Effector memory CD8-positive, alpha-beta T cell (primary cell): ENCODE measurements at regions not wholly inside any gene's neighbourhood (a gene's known extent, or its start where the extent isn't known, plus 50 kb on each side); places are given as distances from the start of the nearest gene placed in this dataset.
"Not testable (repeated sequence)": the region's sequence is repeated elsewhere in the genome, so short reads cannot be mapped to it uniquely, and the experiment has no call there.

Source experiments
- ATAC-seq: fragments of 150-1000 bp; cut with Tn5 transposase; replicated peaks from 2 replicates; pipeline ENCODE4 v1.10.0; 2021; ENCODE audit warnings: mild to moderate bottlenecking, moderate library complexity
- DNase-seq, 3 experiments: peaks; one replicate each; pipeline ENCODE4 v3.0.0; 2021
- H3K27ac Mint-ChIP-seq, 2 donors: one replicate each; pipeline ENCODE4 v1.8.0; 2022; ENCODE audit warnings: mild to moderate bottlenecking in 2 of 2, mixed read lengths in 2 of 2, moderate library complexity in 2 of 2
- H3K27me3 Mint-ChIP-seq, 2 donors: one replicate each; pipeline ENCODE4 v1.8.0; 2022; ENCODE audit warnings: mixed read lengths in 2 of 2
- H3K36me3 Mint-ChIP-seq: one replicate; pipeline ENCODE4 v1.8.0; 2022; ENCODE audit warnings: mild to moderate bottlenecking, moderate library complexity, mixed read lengths; ENCODE audit not compliant: insufficient read depth
- H3K4me1 Mint-ChIP-seq, 2 donors: one replicate each; pipeline ENCODE4 v1.8.0; 2022; ENCODE audit warnings: low read depth in 2 of 2, mixed read lengths in 2 of 2
- H3K4me3 Mint-ChIP-seq, 2 donors: one replicate each; pipeline ENCODE4 v1.8.0; 2022; ENCODE audit warnings: mild to moderate bottlenecking in 2 of 2, mixed read lengths in 2 of 2, moderate library complexity in 2 of 2
- H3K9me3 Mint-ChIP-seq, 2 donors: one replicate each; pipeline ENCODE4 v1.8.0; 2022; ENCODE audit warnings: mixed read lengths in 2 of 2

DNA sequence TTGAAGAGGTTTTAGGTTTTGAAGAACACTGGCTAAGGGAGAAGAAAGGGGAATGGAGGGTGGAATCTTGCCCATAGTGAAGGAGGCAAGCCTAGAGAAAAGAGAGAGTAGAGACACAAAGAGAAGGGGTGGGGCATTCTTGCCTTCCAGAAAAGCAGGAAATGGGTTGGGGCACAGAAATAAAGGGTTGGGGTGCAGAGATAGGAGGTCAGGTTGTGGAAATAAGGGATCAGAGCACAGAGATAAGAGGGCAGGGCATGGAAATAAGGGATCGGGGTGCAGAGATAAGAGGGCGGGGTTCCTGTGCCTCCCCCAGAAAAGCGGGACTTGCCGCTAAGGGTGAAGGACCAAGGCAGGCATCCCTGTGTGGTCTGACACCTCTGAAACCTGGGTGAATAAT is 69.9 kb downstream of the ALG1L2 start:
- DNase-seq, H3K4me1 Mint-ChIP-seq, H3K9me3 Mint-ChIP-seq, H3K36me3 Mint-ChIP-seq, H3K4me3 Mint-ChIP-seq, H3K27ac Mint-ChIP-seq, ATAC-seq: not testable (repeated sequence)
- peaks cover 21 to 27% of the 10 kb centered on the region in 2 donors for H3K27me3 Mint-ChIP-seq

DNA sequence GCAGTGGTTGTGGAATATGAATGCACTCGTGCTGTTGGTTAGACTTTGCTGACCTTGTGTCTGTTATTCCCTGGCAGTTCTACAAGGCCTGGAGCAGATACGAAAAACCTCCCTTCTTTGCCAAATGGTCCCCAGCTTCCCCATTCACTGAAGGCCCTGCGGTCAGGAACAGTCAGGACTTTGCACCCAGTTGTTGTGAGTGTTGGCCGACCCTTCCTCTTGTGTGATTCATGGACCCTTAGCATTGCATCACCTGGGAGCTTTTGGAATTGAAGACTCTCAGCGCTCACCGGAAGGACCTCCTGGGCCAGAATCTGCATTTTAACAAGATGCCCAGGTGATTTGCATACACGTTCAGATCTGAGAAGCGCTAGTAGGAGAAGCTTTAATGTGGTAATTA is 71.6 kb downstream of the ALG1L2 start:
- H3K4me3 Mint-ChIP-seq, H3K36me3 Mint-ChIP-seq, H3K9me3 Mint-ChIP-seq, ATAC-seq, H3K4me1 Mint-ChIP-seq, DNase-seq, H3K27ac Mint-ChIP-seq: not testable (repeated sequence)
- H3K27me3 Mint-ChIP-seq: peaks cover 9 to 17% of the 10 kb centered on the region in 2 donors

DNA sequence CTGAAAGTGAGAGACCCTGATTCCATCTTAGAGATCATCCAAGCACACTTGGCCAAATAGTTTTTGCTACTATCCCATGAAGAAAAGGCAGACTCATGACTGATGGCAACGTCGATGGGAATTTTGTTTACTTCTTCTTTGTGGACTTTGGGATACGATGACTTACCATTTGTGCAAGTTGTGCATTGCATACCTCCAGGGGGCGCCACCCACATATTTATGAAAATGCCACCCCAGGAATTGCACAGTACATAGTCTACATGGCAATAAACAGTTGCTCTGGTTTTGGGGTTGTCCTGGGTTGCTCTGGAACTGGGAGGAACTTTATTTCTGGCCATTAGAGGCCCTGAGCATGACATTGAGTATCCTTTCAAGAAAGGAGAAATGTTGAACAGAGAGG is 73.8 kb downstream of the ALG1L2 start:
- not testable (repeated sequence) for H3K9me3 Mint-ChIP-seq, H3K27ac Mint-ChIP-seq, H3K36me3 Mint-ChIP-seq, H3K4me3 Mint-ChIP-seq, H3K4me1 Mint-ChIP-seq, ATAC-seq
- DNase-seq: peak in 1 of 3 experiments; percentile 8
- peaks cover 0 to 11% of the 10 kb centered on the region in 2 donors for H3K27me3 Mint-ChIP-seq

DNA sequence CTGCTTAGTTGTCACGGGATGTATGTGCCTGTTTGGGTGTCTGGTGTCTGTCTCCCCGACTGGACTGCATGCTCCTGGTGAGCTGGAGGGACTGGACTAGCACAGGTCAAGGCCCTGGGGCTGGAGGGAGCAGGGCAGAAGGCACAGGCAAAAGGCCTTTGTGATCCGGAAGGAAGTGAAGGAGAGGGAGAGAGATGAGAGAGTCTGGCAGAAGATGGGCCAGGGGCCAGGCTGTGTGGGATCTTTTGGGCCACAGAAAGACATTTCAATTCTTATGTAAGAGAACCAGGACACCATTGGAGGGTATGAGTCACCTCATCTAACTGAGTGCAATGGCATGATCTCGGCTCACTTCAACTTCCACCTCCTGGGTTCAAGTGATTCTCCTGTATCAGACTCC is 85.2 kb downstream of the ALG1L2 start:
- H3K4me1 Mint-ChIP-seq, H3K4me3 Mint-ChIP-seq, ATAC-seq, H3K9me3 Mint-ChIP-seq, H3K36me3 Mint-ChIP-seq, H3K27ac Mint-ChIP-seq, DNase-seq: not testable (repeated sequence)
- peaks cover 21 to 28% of the 10 kb centered on the region in 2 donors for H3K27me3 Mint-ChIP-seq

DNA sequence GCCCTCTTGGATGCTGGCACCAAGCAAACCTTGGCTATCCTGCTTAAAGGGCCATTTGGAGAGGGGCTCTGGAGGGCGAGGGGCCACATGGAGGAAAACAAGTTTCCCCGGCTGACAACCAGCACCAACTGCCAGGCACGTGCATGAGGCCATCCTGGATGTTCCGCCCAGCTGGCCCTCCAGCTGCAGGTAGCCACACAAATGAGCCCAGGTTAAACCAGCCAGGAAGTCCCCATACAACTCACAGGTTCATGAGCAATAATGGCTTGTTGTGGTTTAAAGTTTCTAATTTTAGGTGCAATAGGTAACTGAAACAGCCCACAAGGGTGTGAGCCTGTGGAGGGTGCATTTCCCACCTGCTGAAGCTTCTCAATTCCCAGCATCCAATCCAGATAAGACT is 93.6 kb downstream of the ALG1L2 start:
- H3K9me3 Mint-ChIP-seq, ATAC-seq, H3K27ac Mint-ChIP-seq, H3K4me3 Mint-ChIP-seq, H3K27me3 Mint-ChIP-seq, H3K36me3 Mint-ChIP-seq, DNase-seq: not testable (repeated sequence)
- peaks cover 19 to 20% of the 10 kb centered on the region in 2 donors for H3K4me1 Mint-ChIP-seq

DNA sequence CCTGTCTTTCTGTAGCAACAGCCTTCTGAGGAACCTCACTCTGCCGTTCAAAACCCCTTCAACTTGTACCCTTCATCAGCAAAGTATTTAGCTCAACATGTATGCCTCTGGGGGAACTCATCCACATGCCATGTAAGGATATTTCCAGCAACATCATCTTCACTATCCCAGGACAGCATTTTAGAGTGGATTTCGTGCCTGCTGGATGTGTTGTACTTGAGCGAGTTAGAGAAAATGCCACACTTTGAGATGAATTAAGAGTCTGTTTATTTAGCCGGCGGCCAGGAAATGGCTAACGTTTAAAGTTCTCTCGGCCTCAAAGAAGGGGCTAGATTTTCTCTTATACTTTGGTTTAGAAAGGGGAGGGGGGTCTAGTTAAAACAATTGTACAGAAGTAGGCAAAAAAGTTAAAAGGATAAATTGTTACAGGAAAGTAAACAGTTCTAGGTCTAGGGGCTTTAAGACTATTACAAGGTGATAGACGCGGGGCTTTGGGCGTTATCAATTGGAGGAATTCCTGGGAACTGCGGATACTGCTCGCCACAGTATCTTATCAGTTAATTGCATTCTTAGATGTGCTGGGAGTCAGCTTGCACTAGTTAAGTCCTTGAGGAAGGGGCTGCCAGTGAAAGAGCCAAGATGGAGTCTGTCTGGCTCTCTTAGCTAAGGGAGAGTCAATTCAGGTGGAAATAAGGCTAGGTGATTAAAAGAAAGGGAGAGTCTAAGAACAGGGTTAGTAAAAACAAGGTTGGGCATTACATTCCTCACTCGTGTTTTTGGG is 95.0 kb downstream of the ALG1L2 start:
- not testable (repeated sequence) for DNase-seq, H3K27me3 Mint-ChIP-seq, ATAC-seq

DNA sequence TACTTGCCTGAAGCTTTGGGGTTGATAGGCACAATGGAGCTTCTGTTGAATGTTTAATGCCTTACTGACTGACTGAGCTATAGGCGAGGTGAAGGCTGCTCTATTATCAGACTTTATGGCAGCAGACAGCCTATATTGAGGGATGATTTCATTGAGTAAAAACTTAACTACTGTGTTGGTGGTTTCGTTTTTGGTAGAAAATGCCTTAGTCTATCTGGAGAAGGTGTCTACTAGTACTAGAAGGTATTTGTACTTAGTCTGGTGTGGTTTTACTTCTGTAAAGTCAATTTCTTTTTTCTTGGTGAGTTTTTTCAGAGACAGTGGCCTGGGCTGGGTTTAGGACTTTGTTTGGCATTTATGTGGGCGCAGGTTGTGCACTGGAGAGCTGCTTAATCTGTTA is 97.2 kb downstream of the ALG1L2 start:
- not testable (repeated sequence) for H3K36me3 Mint-ChIP-seq, H3K9me3 Mint-ChIP-seq, H3K27me3 Mint-ChIP-seq, ATAC-seq
- Mint-ChIP-seq H3K27ac (peak overlapping the region; percentile 95 to 99), H3K4me3 (peak overlapping the region; percentile 69 to 80), H3K4me1 (peaks cover 19 to 20% of the 10 kb centered on the region in 2 donors)
- peak in 1 of 3 experiments; percentile 7 for DNase-seq

More for the DNA sequence above, 95.0 kb downstream of the ALG1L2 start:
- peaks cover 19 to 20% of the 10 kb centered on the region in 2 donors for H3K4me1 Mint-ChIP-seq
- peak overlapping the region in 1 of 2 donors; percentile 99 for H3K27ac Mint-ChIP-seq
- H3K9me3 Mint-ChIP-seq, H3K36me3 Mint-ChIP-seq, H3K4me3 Mint-ChIP-seq: not testable (repeated sequence)

DNA sequence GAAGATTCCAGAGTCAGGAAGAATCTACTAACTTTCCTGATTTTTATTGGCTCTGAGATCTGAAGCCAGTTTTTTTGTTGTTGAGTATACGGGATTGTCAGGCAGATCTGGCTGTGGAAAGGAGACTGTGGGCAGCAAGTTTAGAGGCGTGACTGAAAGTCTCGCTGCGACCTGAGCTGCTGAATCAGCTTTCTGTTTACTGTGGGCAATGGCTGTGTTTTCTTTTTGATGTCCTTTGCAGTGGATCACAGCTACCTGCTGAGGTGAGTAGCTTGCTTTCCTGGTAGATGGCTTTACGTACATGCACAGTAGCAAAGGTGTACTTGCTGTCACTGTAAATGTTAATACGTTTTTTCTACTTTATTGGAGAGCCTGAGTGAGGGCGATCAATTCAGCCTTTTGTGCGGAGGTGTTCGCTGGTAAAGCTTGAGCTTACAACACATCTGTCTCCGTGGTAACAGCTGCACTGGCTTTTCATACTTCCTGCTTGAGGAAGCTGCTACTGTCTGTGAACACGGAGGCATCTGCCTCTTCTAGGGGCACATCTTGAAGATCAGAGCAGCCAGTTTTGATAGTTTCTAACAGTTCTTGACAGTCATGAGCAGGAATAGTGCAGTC is 97.8 kb downstream of the ALG1L2 start:
- peaks cover 19 to 20% of the 10 kb centered on the region in 2 donors for H3K4me1 Mint-ChIP-seq
- H3K36me3 Mint-ChIP-seq, H3K27me3 Mint-ChIP-seq, H3K9me3 Mint-ChIP-seq: not testable (repeated sequence)
- ATAC-seq (peak; percentile 36), DNase-seq (peak; percentile 51 to 68 (median 58))
- H3K4me3 Mint-ChIP-seq: peak overlapping the region; percentile 69 to 80
- H3K27ac Mint-ChIP-seq: peak overlapping the region; percentile 95 to 99

DNA sequence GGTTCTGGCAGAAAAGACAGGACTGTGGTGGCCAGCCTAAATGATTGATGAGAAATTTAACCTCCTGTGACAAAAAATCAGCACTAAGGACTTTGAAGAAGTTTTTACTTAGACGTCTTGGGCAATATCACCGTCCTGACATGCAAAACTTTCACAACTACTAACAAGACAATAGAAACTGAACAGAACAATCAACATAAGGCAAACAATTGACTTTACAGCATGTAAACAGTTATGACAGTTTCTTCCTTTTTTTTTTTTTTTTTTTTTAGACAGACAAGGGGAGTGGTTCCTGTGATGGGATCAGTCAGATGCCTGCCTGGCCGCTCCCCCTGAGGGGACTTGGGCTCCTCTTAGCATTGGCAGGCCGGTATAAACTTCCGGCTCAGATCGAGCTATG is 100.8 kb downstream of the ALG1L2 start:
- H3K27me3 Mint-ChIP-seq, H3K9me3 Mint-ChIP-seq, H3K4me3 Mint-ChIP-seq, ATAC-seq, H3K36me3 Mint-ChIP-seq, DNase-seq: not testable (repeated sequence)
- H3K27ac Mint-ChIP-seq: peak overlapping the region in 1 of 2 donors; percentile 99
- H3K4me1 Mint-ChIP-seq: peaks cover 19 to 20% of the 10 kb centered on the region in 2 donors

DNA sequence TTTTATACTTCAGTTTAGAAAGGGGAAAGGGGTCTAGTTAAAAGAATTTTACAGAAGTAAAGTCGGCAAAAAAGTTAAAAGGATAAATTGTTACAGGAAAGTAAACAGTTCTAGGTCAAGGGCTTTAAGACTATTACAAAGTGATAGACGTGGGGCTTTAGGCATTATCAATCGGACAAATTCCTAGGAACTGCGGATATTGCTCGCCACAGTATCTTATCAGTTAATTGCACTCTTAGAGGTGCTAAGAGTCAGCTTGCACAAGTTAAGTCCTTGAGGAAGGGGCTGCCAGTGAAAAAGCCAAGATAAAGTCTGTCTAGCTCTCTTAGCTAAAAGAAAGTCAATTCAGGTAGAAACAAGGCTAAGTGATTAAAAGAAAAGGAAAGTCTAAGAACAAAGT is 102.1 kb downstream of the ALG1L2 start:
- ATAC-seq, H3K36me3 Mint-ChIP-seq, H3K9me3 Mint-ChIP-seq, H3K4me3 Mint-ChIP-seq, DNase-seq, H3K27ac Mint-ChIP-seq, H3K27me3 Mint-ChIP-seq: not testable (repeated sequence)
- peaks cover 11 to 15% of the 10 kb centered on the region in 2 donors for H3K4me1 Mint-ChIP-seq

DNA sequence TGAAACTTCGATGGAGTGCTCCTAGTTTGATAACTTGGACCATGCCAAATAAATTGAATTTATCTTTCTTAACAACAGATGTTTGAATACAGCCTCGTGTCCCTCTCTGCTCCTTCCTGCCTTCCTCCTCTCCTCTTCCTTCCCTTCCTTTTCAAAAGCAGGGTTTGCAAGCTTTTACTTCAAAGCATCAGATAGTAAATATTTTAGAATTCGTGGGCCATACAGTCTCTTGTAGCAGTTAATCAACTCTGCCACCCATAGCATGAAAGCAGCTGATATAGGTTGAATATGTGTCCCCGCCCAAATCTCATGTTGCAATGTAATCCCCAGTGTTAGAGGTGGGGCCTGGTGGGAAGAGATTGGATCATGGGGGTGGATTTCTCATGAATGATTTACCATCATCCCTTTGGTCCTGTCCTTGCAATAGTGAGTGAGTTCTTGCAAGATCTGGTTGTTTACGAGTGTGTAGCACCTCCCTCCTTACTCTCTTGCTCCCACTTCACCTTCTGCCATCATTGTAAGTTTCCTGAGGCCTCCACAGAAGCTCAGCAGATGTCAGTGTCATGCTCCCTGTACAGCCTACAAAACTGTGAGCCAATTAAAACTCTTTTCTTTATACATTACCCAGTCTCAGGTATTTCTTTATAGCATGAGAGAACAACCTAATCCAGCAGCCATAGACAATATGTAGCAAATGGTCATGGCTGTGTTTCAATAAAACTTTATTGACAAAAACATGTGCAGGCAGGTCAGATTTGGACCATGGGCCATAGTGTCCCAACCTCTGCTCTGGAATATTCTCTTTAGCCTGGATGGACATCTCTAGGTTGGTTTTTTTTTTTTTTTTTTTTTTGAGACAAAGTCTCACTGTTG is 102.8 kb downstream of the ALG1L2 start:
- not testable (repeated sequence) for H3K4me3 Mint-ChIP-seq, H3K27me3 Mint-ChIP-seq, H3K4me1 Mint-ChIP-seq, ATAC-seq, H3K9me3 Mint-ChIP-seq, DNase-seq, H3K36me3 Mint-ChIP-seq, H3K27ac Mint-ChIP-seq

DNA sequence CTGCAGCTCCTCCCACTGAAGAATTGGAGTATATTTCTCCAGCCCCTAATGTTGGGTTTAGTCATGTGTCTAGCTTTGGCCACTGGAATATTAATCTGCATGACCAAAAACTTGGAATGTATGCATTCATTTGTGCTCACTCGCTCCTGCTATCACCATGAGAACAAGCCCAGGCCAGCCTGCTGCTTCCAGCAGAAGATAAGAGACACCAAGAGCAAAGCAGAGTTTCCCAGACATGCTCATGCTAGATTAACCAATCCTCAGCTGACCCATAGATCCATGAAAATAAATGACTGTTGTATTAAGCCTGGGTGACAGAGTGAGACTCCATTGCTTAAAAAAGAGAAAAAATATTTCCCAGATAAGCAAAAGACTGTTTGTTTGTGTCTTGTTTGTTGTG is 119.6 kb downstream of the ALG1L2 start:
- H3K4me3 Mint-ChIP-seq, H3K36me3 Mint-ChIP-seq, ATAC-seq, DNase-seq, H3K27ac Mint-ChIP-seq, H3K4me1 Mint-ChIP-seq: not testable (repeated sequence)
- peaks cover 3 to 20% of the 10 kb centered on the region in 2 donors for H3K9me3 Mint-ChIP-seq
- peaks cover 17 to 19% of the 10 kb centered on the region in 2 donors for H3K27me3 Mint-ChIP-seq

DNA sequence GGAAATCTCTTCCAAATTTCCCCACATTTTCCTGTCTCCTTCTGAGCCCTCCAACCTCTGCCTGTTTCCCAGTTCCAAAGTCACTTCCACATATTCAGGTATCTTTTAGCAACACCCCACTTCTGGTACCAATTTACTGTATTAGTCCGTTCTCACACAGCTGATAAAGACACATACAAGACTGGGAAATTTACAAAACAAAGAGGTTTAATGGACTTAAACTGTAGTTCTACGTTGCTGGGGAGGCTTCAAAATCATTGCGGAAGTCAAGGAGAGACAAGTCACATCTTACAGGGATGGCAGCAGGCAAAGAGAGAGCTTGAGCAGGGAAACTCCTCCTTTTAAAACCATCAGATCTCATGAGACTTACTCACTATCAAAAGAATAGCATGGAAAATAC is 122.0 kb downstream of the ALG1L2 start:
- H3K36me3 Mint-ChIP-seq: not testable (repeated sequence)
- peaks cover 11 to 12% of the 10 kb centered on the region in 2 donors for H3K27me3 Mint-ChIP-seq
- peaks cover 3 to 20% of the 10 kb centered on the region in 2 donors for H3K9me3 Mint-ChIP-seq

More for the DNA sequence above, 122.0 kb downstream of the ALG1L2 start:
- H3K4me3 Mint-ChIP-seq, H3K27ac Mint-ChIP-seq, DNase-seq, ATAC-seq, H3K4me1 Mint-ChIP-seq: not testable (repeated sequence)
